NT2/D1 (cell line): ENCODE measurements at regions not wholly inside any gene's neighbourhood (a gene's known extent, or its start where the extent isn't known, plus 50 kb on each side); places are given as distances from the start of the nearest gene placed in this dataset.
"Not testable (repeated sequence)": the region's sequence is repeated elsewhere in the genome, so short reads cannot be mapped to it uniquely, and the experiment has no call there.

Source experiments
- SUZ12 ChIP-seq: IDR thresholded peaks from 2 replicates; pipeline ENCODE4 v1.6.1; 2011; ENCODE audit not compliant: insufficient read length, insufficient read depth; ENCODE audit errors: extremely low read depth
- YY1 ChIP-seq: IDR thresholded peaks from 2 replicates; pipeline ENCODE4 v1.6.1; 2011; ENCODE audit not compliant: insufficient read length, insufficient read depth
- ZNF274 ChIP-seq: IDR thresholded peaks from 2 replicates; pipeline ENCODE4 v1.6.1; 2011; ENCODE audit warnings: mild to moderate bottlenecking, low read depth, low read length

DNA sequence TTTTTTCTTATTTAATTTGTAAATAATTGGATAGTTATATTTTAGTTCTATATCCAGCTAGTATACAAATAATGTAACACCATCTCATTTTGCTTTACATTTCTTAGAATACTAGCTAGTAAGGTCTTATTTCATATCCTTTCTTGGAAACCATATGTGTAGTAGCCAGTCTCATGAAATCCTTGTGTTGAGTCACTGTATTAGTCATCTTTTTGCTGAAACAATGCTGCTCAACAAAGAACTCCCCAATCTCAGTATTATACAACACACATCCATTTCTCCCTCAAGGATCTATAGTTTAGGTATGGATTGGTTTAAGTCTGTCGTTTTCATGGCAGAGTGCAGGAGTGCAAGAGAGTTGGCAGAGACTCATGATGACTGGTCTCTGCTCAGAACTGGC, 55.6 kb upstream of the NBPF26 start:
- TF ChIP-seq ZNF274, YY1, SUZ12: not testable (repeated sequence)
